HG03196 (cell line): ENCODE measurements at regions not wholly inside any gene's neighbourhood (a gene's known extent, or its start where the extent isn't known, plus 50 kb on each side); places are given as distances from the start of the nearest gene placed in this dataset.

Experiments used
- ATAC-seq: cut with Tn5 transposase; IDR thresholded peaks from one replicate; pipeline ENCODE4 v1.9.1; 2021; ENCODE audit not compliant: unreplicated experiment

DNA sequence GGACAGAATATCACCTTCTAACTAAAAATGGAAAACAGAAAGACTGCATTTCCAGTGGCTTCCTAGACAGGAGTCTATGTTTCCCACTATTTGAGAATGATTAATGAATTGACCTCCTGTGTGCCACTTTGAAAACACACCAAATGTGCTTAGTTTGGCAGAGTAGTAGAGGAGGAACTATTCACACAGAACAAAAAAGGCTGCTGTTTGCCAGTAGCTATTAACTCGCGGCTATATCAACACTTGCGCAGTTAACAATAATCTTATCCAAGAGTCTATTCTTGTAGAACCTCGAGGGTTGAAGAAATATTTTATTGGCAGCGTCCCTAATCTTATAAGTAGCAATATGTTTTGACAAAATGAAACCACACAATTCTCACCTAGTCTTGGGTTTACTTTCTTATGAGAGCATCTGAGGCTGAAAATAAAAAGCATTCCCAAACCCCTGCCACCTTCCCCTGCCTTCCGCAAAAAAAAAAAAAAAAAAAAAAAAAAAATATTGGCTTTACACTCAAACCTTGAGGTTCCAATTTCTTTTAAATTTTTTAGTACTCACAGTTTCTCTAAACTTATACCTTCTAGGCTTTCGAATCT lies 127.3 kb upstream of the FLRT2 start:
- no peak for ATAC-seq

DNA sequence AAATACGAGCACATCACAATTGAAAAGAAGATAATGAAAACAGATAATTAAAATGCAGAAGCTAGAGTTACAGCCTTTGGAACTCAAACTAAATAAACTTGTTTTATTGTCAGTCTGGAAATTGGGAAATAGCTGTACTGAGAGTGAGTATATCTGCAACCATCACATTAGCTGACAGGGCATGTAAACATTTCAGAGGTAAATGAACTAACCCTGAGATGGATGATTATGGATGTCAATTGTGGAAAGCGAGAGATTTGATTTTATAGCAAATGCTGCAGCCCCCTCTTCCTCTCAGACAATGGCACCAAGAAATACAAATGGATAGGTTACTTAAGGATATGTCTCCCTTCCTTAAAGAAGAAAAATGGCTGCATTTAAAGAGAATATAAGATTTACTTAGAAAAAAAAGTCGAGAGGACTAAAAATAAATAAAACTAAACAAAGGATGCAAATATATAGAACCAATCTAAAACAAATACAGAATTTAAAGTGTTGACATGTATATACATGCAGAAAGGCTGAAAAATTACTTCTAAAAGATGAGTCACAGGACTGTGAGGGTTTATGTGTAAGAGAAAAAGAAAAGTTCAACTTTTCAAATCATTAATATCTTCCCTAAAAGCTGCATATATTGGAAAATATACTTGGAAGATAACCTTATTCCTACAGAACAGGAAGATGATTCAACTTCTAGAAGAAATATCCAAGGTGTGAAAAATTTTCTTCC lies 120.3 kb upstream of the FLRT2 start:
- ATAC-seq: no peak

- ATAC-seq: no peak
Observed at GRCh38 chr14:85412756-85413155, 117.2 kb upstream of the FLRT2 start.

DNA sequence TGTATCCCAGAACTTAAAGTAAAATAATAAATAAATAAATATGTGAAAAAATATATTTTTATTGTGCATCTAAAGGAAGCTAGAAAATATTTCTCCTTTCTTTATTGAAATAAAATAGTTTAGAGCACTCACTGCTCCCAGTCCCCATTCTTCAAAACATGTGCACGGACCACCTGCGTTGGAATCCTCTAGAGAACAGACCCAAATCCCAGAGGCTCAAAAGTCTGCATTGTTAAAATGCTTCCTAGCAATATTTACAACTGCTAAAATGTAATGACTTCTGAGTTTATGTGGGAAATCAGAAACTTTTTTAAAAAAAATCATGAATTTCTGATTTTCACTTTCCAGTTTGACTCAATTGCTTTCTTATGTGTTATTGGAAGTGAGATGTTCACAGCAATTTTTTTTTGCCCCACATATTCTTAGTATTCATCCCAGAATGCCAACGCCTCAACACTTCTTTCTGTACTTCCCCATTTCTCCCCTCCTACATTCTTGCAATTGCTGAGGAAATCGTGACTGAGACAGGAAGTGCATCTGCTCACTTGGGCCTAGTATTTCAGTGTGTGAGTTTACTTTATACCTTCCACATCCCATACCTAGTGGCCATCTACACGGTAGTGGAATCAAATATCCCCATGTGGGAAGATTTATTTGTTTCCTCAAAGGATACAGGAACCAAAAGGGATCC lies 116.0 kb upstream of the FLRT2 start:
- no peak for ATAC-seq

DNA sequence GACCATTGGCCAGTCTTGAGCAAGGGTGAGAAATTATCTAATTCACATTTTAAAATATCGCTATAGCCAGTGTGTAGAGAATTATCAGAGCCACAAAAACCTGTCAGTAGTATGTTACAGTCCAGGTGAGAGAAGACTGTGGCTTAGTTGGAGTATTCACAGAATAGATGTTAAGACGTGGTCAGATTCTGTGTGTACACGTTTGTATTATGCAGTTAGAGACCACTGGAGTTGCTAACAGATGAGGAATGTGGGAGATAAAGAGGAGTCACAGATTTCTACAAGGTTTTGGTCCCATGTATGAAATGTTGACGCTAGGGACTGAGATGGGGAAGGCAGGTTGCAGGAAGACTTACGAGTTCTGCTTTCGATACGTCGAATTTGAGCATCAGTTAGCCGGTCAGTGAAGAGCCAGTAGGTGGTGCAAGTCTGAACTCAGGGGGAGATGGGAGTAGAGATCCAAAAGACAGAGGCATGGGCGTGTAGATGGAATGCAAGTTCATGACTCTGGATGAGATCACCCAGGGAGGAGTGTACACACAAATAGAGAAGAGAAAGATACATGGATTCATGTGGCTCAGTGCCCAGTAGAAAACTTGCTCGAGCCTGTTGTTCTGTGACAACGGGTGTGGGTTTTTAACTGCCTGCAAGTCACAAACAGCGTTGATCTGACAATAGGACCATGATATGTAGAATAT lies 114.8 kb upstream of the FLRT2 start:
- ATAC-seq: no peak

DNA sequence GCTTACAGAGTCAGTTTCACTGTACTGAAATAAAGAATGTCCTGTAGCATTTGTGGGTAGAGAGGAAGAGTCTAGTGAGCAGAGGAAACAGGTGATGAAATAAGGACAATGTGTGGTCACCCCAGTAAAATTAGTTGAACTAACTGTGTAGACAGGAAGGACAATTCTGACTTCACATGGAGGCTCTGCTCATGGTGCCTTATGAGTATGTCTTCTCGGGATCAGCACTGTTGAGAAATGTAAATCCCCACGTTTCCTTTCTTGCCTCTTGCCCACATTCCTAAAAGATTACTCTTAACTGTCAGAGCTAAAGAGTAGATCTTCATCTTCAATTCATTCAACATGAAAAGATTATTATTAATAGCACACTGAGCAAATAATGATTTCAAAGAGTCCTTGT lies 113.2 kb upstream of the FLRT2 start:
- ATAC-seq: no peak

DNA sequence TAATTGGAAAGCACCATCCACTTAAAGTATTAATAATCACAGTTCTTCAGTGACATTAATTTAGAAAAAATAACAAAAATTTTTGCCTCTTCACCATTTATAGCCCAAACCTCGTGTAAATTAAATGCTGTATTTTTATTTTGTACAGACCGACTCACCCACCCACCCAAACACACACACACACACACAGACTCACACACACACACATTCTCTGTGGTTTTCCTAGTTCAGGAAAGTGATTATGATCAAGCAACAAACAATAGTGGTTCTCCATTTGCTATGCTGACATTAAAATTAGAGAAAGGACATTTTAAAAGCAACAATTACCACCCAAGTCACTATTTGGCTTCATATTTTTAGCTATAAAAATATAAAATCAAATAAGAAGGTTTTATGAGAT lies 112.5 kb upstream of the FLRT2 start:
- ATAC-seq: no peak

DNA sequence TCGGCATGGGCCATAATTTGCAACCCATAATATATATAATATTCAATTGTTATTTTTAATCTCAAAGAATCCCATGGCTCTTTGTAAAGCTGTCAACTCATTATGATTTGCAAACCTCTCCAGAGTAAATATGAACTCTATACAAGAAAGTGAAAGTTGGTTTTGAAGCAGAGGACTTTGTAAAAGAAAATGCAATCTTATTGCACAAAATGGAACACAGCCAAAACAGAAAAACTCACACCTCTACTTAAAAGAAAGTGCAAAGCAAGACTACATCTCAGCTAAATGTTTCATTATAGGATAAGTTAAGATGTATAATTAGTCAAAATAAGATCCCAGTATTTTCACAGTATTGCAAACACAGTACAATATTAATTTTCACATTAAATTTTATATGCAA lies 111.2 kb upstream of the FLRT2 start:
- ATAC-seq: no peak

DNA sequence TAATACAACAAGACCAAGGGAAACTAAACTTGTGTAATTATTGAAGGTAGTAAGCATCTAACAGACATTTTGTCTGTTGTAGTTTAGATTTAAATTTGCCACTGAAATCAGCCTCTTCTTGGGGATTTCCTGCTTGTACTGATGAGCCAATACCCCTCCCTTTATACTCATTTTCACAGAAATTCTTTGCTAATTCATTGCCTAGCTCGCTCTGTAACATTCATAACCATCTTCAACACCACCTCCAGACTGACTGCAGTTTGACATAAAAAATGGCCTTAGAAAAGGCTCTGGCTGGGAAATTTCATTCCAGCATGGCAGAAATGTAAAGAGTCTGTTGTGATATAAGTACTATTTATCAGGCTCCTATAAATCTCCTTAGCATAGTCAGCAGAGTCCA lies 109.7 kb upstream of the FLRT2 start:
- ATAC-seq: no peak

- ATAC-seq: no peak
Observed at GRCh38 chr14:85420707-85421106, 109.2 kb upstream of the FLRT2 start.

DNA sequence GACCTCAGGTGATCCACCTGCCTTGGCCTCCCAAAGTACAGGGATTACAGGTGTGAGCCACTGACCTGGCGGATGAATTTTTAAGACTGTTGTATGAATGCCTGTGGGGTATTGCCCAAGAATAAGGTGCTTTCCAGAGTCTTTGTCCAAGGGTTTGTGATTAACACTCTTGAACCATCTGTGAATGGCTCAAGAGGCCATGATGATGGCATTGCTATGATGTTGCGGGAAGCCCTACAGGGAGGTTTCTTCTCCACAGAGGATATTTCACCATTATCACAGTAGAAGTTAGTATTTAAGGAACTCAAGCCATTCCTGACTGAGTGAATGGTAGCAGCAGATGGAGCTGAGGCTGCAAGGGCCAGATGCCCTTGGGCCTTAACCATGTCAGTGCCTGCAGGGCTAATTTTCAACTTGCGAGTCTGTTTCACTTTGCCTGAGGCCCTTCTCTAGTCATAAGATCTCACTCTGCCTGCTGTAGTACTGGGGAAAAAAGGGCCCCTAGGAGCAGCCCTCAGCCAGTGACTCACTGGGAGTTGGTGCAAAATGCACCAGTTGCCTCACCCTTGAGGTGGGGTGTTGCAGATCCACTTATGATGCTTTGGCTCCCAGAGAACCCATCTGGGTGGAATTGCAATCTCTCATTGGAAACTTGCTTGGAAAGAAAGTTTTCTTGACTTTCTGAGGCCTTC lies 108.6 kb upstream of the FLRT2 start:
- no peak for ATAC-seq

DNA sequence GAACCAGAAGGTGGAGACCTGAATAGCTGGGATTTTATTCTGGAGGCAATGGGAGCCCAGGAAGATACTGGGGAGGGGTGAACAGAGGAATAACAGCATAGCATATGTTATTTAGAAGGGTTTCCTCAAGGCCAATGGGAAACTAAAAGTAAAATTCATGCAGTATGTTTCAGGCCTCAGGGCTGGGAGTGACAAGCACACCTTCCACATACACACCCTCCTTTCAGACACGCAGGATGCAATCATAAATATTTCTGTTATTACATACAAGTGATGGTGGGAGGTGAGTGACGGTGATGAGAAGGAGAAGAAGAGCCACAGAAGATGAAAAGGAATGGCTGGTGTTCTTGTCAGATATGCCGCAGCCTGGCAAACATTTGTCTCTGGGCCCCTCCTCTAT lies 106.1 kb upstream of the FLRT2 start:
- ATAC-seq: no peak

GRCh38 chr14:85425507-85425906 lies 104.4 kb upstream of the FLRT2 start:
- no peak for ATAC-seq

- no peak for ATAC-seq
Observed at GRCh38 chr14:85426068-85426935, 103.6 kb upstream of the FLRT2 start.

GRCh38 chr14:85428926-85429325 lies 101.0 kb upstream of the FLRT2 start:
- no peak for ATAC-seq

DNA sequence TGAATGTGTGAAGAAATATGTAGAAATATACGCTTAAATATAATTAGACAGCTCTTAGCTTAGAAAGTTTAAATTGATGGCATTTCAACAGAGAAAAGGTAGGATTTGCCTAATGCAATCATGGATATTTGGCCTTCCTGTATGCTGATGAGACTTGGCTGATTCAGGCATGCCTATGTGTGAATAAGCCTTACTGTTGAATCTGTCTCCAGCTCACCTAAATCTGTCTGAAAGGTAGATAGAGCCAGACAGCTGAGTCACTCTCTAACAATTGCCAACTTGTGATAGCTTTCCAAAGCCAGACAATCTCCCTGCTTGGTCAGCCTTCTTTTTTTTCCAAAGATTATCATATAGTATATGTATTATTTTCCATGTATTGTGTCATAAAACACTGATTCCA lies 92.8 kb upstream of the FLRT2 start:
- ATAC-seq: no peak

GRCh38 chr14:85438001-85438400 lies 91.9 kb upstream of the FLRT2 start:
- no peak for ATAC-seq

GRCh38 chr14:85438481-85438942 lies 91.4 kb upstream of the FLRT2 start:
- ATAC-seq: no peak

- no peak for ATAC-seq
Observed at GRCh38 chr14:85439696-85440328, 90.1 kb upstream of the FLRT2 start.
